HepG2 (cell line): ENCODE measurements at regions not wholly inside any gene's neighbourhood (a gene's known extent, or its start where the extent isn't known, plus 50 kb on each side); places are given as distances from the start of the nearest gene placed in this dataset.

Experiments
- ATAC-seq: fragments of 200-7000 bp; cut with Tn5 transposase; 3 replicates; pipeline ENCODE4 v1.9.1; 2020; ENCODE audit warnings: mild to moderate bottlenecking, moderate library complexity
- BruUV-seq: library from RNA; stranded (reverse); fragments of 400-500 nt; replicated peaks from 2 replicates; lab custom pipeline; 2021; lab: Mats Ljungman, UMichigan
- CTCF ChIA-PET: fragments of 300-600 bp; formaldehyde crosslinking; extraction: SDS; loops from one replicate; lab custom pipeline; 2021; ENCODE audit warnings: low total read pairs, inconsistent platforms, low intra/inter-chr PET ratio; lab: Yijun Ruan, JAX
- POLR2A ChIA-PET: fragments of 350-600 bp; sonication (Branson Sonifier 250); formaldehyde crosslinking; loops from one replicate; lab custom pipeline; 2020; ENCODE audit warnings: antibody characterized with exemption, inconsistent platforms; lab: Yijun Ruan, JAX
- DNase-seq: peaks from one replicate; pipeline ENCODE4 v3.0.0-alpha.2; 2015; ENCODE audit warnings: low spot score
- FAIRE-seq: peaks from 3 replicates; lab custom pipeline; 2011; peaks lifted over from hg19 to GRCh38; lab: Jason Lieb, UNC
- H2AFZ ChIP-seq: one replicate; pipeline ENCODE4 v1.6.1; 2011; ENCODE audit warnings: low read length, inconsistent platforms
- H3K27ac ChIP-seq: fragments of 300-600 bp; 3 replicates; pipeline ENCODE4 v1.8.0; 2011; ENCODE audit warnings: mixed run types, mild to moderate bottlenecking, mixed read lengths, low read length, inconsistent platforms; ENCODE audit not compliant: insufficient read depth; ENCODE audit errors: extremely low read length
- H3K27me3 ChIP-seq, 2 experiments: fragments of 200-600 bp in 1 of 2; 2 replicates in 1 of 2; 3 replicates in 1 of 2; pipeline versions ENCODE4 v1.6.0 to v1.8.0; 2011; ENCODE audit warnings: low read length in 2 of 2, mild to moderate bottlenecking in 2 of 2, moderate library complexity in 2 of 2, inconsistent platforms in 1 of 2; ENCODE audit not compliant: insufficient read depth in 2 of 2, control insufficient read depth in 1 of 2
- H3K36me3 ChIP-seq, 2 experiments: fragments of 200-600 bp in 1 of 2; replicated peaks in 1 of 2; 2 replicates in 1 of 2; 3 replicates in 1 of 2; pipeline versions ENCODE4 v1.5.1 to v1.8.0; 2011; ENCODE audit warnings: low read length in 2 of 2, inconsistent platforms in 1 of 2; ENCODE audit not compliant: insufficient read depth in 2 of 2, control insufficient read depth in 1 of 2
- H3K4me1 ChIP-seq: 2 replicates; pipeline ENCODE4 v1.5.1; 2012; ENCODE audit warnings: low read length, inconsistent platforms; ENCODE audit not compliant: insufficient read depth
- H3K4me2 ChIP-seq: 2 replicates; pipeline ENCODE4 v1.6.0; 2011; ENCODE audit warnings: low read depth, low read length, inconsistent platforms
- H3K4me3 ChIP-seq, 3 experiments: fragments of 200-600 bp in 1 of 3; sonication (generic), shearing (Covaris generic) in 1 of 3; replicated peaks in 1 of 3; 2 replicates each; pipeline ENCODE4 v1.5.1; 2011 to 2016; ENCODE audit warnings: low read length in 3 of 3, inconsistent platforms in 2 of 3, low read depth in 2 of 3, mild to moderate bottlenecking in 2 of 3, control low read depth in 1 of 3, mixed read lengths in 1 of 3; ENCODE audit not compliant: insufficient read depth in 1 of 3
- H3K79me2 ChIP-seq: one replicate; pipeline ENCODE4 v1.6.1; 2011; ENCODE audit warnings: low read length, inconsistent platforms; ENCODE audit not compliant: insufficient read depth
- H3K9ac ChIP-seq: 2 replicates; pipeline ENCODE4 v1.6.0; 2011; ENCODE audit warnings: mild to moderate bottlenecking, low read depth, low read length, inconsistent platforms; ENCODE audit not compliant: insufficient read depth
- H3K9me3 ChIP-seq: 2 replicates; pipeline ENCODE4 v1.5.1; 2012; ENCODE audit warnings: mild to moderate bottlenecking, low read length
- H4K20me1 ChIP-seq: 2 replicates; pipeline ENCODE4 v1.6.0; 2011; ENCODE audit warnings: inconsistent platforms, mild to moderate bottlenecking, low read length, moderate library complexity; ENCODE audit not compliant: insufficient read depth
- CREB3 ChIP-seq: sonication (generic); formaldehyde crosslinking; IDR thresholded peaks from 2 replicates; pipeline ENCODE4 v1.5.0; 2020; ENCODE audit warnings: missing genetic modification reagents
- E2F2 ChIP-seq: sonication (generic); formaldehyde crosslinking; IDR thresholded peaks from 2 replicates; pipeline ENCODE4 v1.4.0; 2020; ENCODE audit warnings: missing genetic modification reagents, borderline replicate concordance
- FOXC1 ChIP-seq: sonication (generic); formaldehyde crosslinking; IDR thresholded peaks from 2 replicates; pipeline ENCODE4 v1.8.0; 2022; ENCODE audit warnings: mild to moderate bottlenecking, missing genetic modification reagents, borderline replicate concordance
- KDM4B ChIP-seq: sonication (generic); formaldehyde crosslinking; IDR thresholded peaks from 2 replicates; pipeline ENCODE4 v1.4.0; 2020; ENCODE audit warnings: missing genetic modification reagents
- NFE2L1 ChIP-seq: sonication (generic); formaldehyde crosslinking; IDR thresholded peaks from 2 replicates; pipeline ENCODE4 v1.4.0; 2020; ENCODE audit warnings: missing genetic modification reagents, mild to moderate bottlenecking, borderline replicate concordance
- PAX8 ChIP-seq: sonication (generic); formaldehyde crosslinking; IDR thresholded peaks from 2 replicates; pipeline ENCODE4 v1.8.0; 2022; ENCODE audit warnings: mild to moderate bottlenecking, missing genetic modification reagents, borderline replicate concordance
- TGIF2 ChIP-seq: IDR thresholded peaks from 2 replicates; pipeline ENCODE4 v1.6.1; 2016; ENCODE audit warnings: control low read depth, missing compliant biosample characterization
- ZC3H4 ChIP-seq: sonication (generic); formaldehyde crosslinking; IDR thresholded peaks from 2 replicates; pipeline ENCODE4 v1.4.0; 2020; ENCODE audit warnings: missing genetic modification reagents, borderline replicate concordance
- ZNF224 ChIP-seq: sonication (generic); formaldehyde crosslinking; IDR thresholded peaks from 2 replicates; pipeline ENCODE4 v1.5.0; 2020; ENCODE audit warnings: mild to moderate bottlenecking, missing genetic modification reagents
- ZNF331 ChIP-seq: sonication (generic); formaldehyde crosslinking; IDR thresholded peaks from 2 replicates; pipeline ENCODE4 v1.4.0; 2020; ENCODE audit warnings: missing genetic modification reagents
- WGBS: methylation state at CpG from one replicate; pipeline ENCODE4 v1.1.6; 2017; ENCODE audit warnings: low lambda C conversion rate; 5-methylcytosine and 5-hydroxymethylcytosine counted together
- in situ Hi-C: cut with HindIII; loops from 2 replicates; pipeline ENCODE4 v1.10.0; 2017; ENCODE audit warnings: low pct_unique_long_range_greater_than_20kb; ENCODE audit not compliant: extremely low pct_ligation_motif_present
- intact Hi-C: fragments of 100-400 bp; cut with micrococcal nuclease; formaldehyde crosslinking; loops from one replicate; pipeline ENCODE4 v1.10.0; 2022; ENCODE audit not compliant: unreplicated experiment

GRCh38 chr10:91698258-91698657, 65.4 kb upstream of the PPP1R3C start:
- WGBS = 100% methylated on average over 1 of the region's 3 CpGs
- BruUV-seq = no TSS peak
- FAIRE-seq = no peak
- Histone ChIP-seq H3K79me2 (no peaks in the 10 kb centered on the region), H3K9me3 (no peaks in the 10 kb centered on the region), H3K4me1 (peaks cover 10% of the 10 kb centered on the region; the same call in 1 of the 2 replicates)
- no peak for DNase-seq
- in situ Hi-C loops = no loop called here
- ChIA-PET POLR2A (no interaction called here), CTCF (no interaction called here)
- ATAC-seq = no peak
- TF ChIP-seq FOXC1 (CRISPR knock-in tag) (no peak), CREB3 (no peak), NFE2L1 (CRISPR knock-in tag) (no peak), PAX8 (CRISPR knock-in tag) (no peak), ZC3H4 (CRISPR knock-in tag) (no peak), ZNF331 (CRISPR knock-in tag) (no peak), TGIF2 (CRISPR knock-in tag) (no peak), ZNF224 (CRISPR knock-in tag) (no peak), KDM4B (CRISPR knock-in tag) (no peak), E2F2 (CRISPR knock-in tag) (no peak)
- TF ChIP-seq, all 625 proteins: peak for 0
- no peak overlapping the region for H3K4me2 ChIP-seq
- peaks cover 0 to 5% of the 10 kb centered on the region in 2 experiments; a peak in 2 of 5 replicates for H3K27me3 ChIP-seq
- intact Hi-C loops = loop anchor here (10.0 kb wide), 1 partner anchor 143 kb away; no protein-coding TSS in a partner anchor
- no peak overlapping the region for H3K9ac ChIP-seq
- no peak overlapping the region for H3K4me3 ChIP-seq
- H4K20me1 ChIP-seq = no peaks in the 10 kb centered on the region
- no peak overlapping the region for H3K27ac ChIP-seq
- no peak overlapping the region for H2AFZ ChIP-seq
- no peaks in the 10 kb centered on the region for H3K36me3 ChIP-seq
